H9 (cell line): ENCODE measurements at regions not wholly inside any gene's neighbourhood (a gene's known extent, or its start where the extent isn't known, plus 50 kb on each side); places are given as distances from the start of the nearest gene placed in this dataset.

Experiments used
- DNase-seq: peaks from one replicate; pipeline ENCODE4 v3.0.0-alpha.2; 2017
- H2AFZ ChIP-seq: one replicate; pipeline ENCODE4 v1.6.1; 2013; ENCODE audit warnings: mild to moderate bottlenecking, low read length, control low read depth, moderate library complexity
- H2AK5ac ChIP-seq: 2 replicates; pipeline ENCODE4 v1.6.1; 2013; ENCODE audit warnings: low read length, control low read depth, mixed read lengths; ENCODE audit not compliant: insufficient read length
- H2BK120ac ChIP-seq: one replicate; pipeline ENCODE4 v1.6.1; 2013; ENCODE audit warnings: low read depth, mild to moderate bottlenecking, low read length, control low read depth, inconsistent platforms; ENCODE audit not compliant: poor library complexity, severe bottlenecking
- H2BK12ac ChIP-seq: 2 replicates; pipeline ENCODE4 v1.6.1; 2013; ENCODE audit warnings: low read length, control low read depth, mixed read lengths, low read depth; ENCODE audit not compliant: insufficient read length
- H2BK15ac ChIP-seq: 2 replicates; pipeline ENCODE4 v1.6.1; 2013; ENCODE audit warnings: low read depth, low read length, control low read depth
- H2BK20ac ChIP-seq: one replicate; pipeline ENCODE4 v1.6.1; 2013; ENCODE audit warnings: low read depth, mild to moderate bottlenecking, low read length, control low read depth, inconsistent platforms; ENCODE audit not compliant: poor library complexity, severe bottlenecking
- H2BK5ac ChIP-seq: 2 replicates; pipeline ENCODE4 v1.6.1; 2013; ENCODE audit warnings: low read length, control low read depth, mixed read lengths; ENCODE audit not compliant: insufficient read length
- H3K14ac ChIP-seq: 2 replicates; pipeline ENCODE4 v1.6.1; 2013; ENCODE audit warnings: low read length, control low read depth; ENCODE audit not compliant: insufficient read depth
- H3K18ac ChIP-seq: 2 replicates; pipeline ENCODE4 v1.6.1; 2013; ENCODE audit warnings: low read depth, mild to moderate bottlenecking, mixed read lengths, low read length, control low read depth; ENCODE audit not compliant: insufficient read length
- H3K23ac ChIP-seq: 2 replicates; pipeline ENCODE4 v1.6.1; 2013; ENCODE audit warnings: low read length, control low read depth, mixed read lengths, low read depth; ENCODE audit not compliant: insufficient read length
- H3K23me2 ChIP-seq: 2 replicates; pipeline ENCODE4 v1.6.1; 2013; ENCODE audit warnings: low read depth, mild to moderate bottlenecking, mixed read lengths, low read length, control low read depth; ENCODE audit not compliant: insufficient read length, poor library complexity, severe bottlenecking
- H3K27ac ChIP-seq: 2 replicates; pipeline ENCODE4 v1.5.1; 2013; ENCODE audit warnings: low read length, control low read depth, mixed read lengths, low read depth; ENCODE audit not compliant: insufficient read length
- H3K27me3 ChIP-seq: 2 replicates; pipeline ENCODE4 v1.6.1; 2013; ENCODE audit warnings: low read length, control low read depth, inconsistent platforms; ENCODE audit not compliant: insufficient read depth
- H3K4ac ChIP-seq: 2 replicates; pipeline ENCODE4 v1.6.1; 2013; ENCODE audit warnings: low read depth, mild to moderate bottlenecking, control low read depth, inconsistent platforms, low read length, moderate library complexity
- H3K4me1 ChIP-seq: 2 replicates; pipeline ENCODE4 v1.6.1; 2013; ENCODE audit warnings: low read length, control low read depth, inconsistent platforms; ENCODE audit not compliant: insufficient read depth
- H3K4me2 ChIP-seq: 2 replicates; pipeline ENCODE4 v1.6.1; 2013; ENCODE audit warnings: low read length, control low read depth, mixed read lengths; ENCODE audit not compliant: insufficient read length, insufficient read depth
- H3K56ac ChIP-seq: 2 replicates; pipeline ENCODE4 v1.6.1; 2013; ENCODE audit warnings: low read depth, mild to moderate bottlenecking, mixed read lengths, low read length, control low read depth; ENCODE audit not compliant: insufficient read length
- H3K79me1 ChIP-seq: 2 replicates; pipeline ENCODE4 v1.6.1; 2013; ENCODE audit warnings: low read depth, mild to moderate bottlenecking, moderate library complexity, low read length, control low read depth, inconsistent platforms; ENCODE audit not compliant: insufficient read depth, poor library complexity, severe bottlenecking
- H3K79me2 ChIP-seq: 2 replicates; pipeline ENCODE4 v1.6.1; 2013; ENCODE audit warnings: low read length, control low read depth, inconsistent platforms; ENCODE audit not compliant: insufficient read depth
- H3K9ac ChIP-seq: 2 replicates; pipeline ENCODE4 v1.6.1; 2013; ENCODE audit warnings: low read length, control low read depth, mixed read lengths; ENCODE audit not compliant: insufficient read length; ENCODE audit errors: extremely low read depth
- H3K9me3 ChIP-seq: one replicate; pipeline ENCODE4 v1.6.1; 2013; ENCODE audit warnings: low read depth, low read length, inconsistent platforms; ENCODE audit not compliant: control insufficient read depth
- H3T11ph ChIP-seq: one replicate; pipeline ENCODE4 v1.6.1; 2013; ENCODE audit warnings: mild to moderate bottlenecking, low read length, control low read depth, inconsistent platforms
- H4K20me1 ChIP-seq: one replicate; pipeline ENCODE4 v1.6.1; 2013; ENCODE audit not compliant: control insufficient read depth, insufficient read length, insufficient read depth
- H4K5ac ChIP-seq: 2 replicates; pipeline ENCODE4 v1.6.1; 2013; ENCODE audit warnings: low read depth, mild to moderate bottlenecking, mixed read lengths, low read length, control low read depth; ENCODE audit not compliant: insufficient read length
- H4K8ac ChIP-seq: replicated peaks from 2 replicates; pipeline ENCODE4 v1.6.1; 2013; ENCODE audit warnings: low read length, control low read depth, mixed read lengths, low read depth; ENCODE audit not compliant: insufficient read length
- H4K91ac ChIP-seq: 2 replicates; pipeline ENCODE4 v1.6.1; 2013; ENCODE audit warnings: low read depth, mild to moderate bottlenecking, moderate library complexity, mixed read lengths, low read length, control low read depth; ENCODE audit not compliant: insufficient read length
- H3K27ac Mint-ChIP-seq, 3 experiments: 2 replicates in 2 of 3; 3 replicates in 1 of 3; pipeline ENCODE4 v1.8.0; 2020 to 2021; ENCODE audit warnings: mixed read lengths in 3 of 3, mild to moderate bottlenecking in 1 of 3, moderate library complexity in 1 of 3
- H3K27me3 Mint-ChIP-seq: 2 replicates; pipeline ENCODE4 v1.8.0; 2021; ENCODE audit warnings: low read depth, mild to moderate bottlenecking, moderate library complexity, mixed read lengths
- H3K36me3 Mint-ChIP-seq, 3 experiments: 2 replicates in 2 of 3; 3 replicates in 1 of 3; pipeline ENCODE4 v1.8.0; 2020 to 2021; ENCODE audit warnings: low read depth in 3 of 3, mixed read lengths in 3 of 3; ENCODE audit not compliant: insufficient read depth in 1 of 3
- H3K4me1 Mint-ChIP-seq, 2 experiments: 2 replicates each; pipeline ENCODE4 v1.8.0; 2020; ENCODE audit warnings: mixed read lengths in 2 of 2
- H3K4me3 Mint-ChIP-seq, 2 experiments: 2 replicates in 1 of 2; 3 replicates in 1 of 2; pipeline ENCODE4 v1.8.0; 2020 to 2021; ENCODE audit warnings: mild to moderate bottlenecking in 2 of 2, mixed read lengths in 2 of 2, moderate library complexity in 1 of 2
- H3K9me3 Mint-ChIP-seq, 2 experiments: 2 replicates in 1 of 2; 3 replicates in 1 of 2; pipeline ENCODE4 v1.8.0; 2020; ENCODE audit warnings: mild to moderate bottlenecking in 2 of 2, mixed read lengths in 2 of 2, moderate library complexity in 1 of 2
- CTCF ChIP-seq: fragments of 200-600 bp; sonication (generic); conservative IDR thresholded peaks from 3 replicates; pipeline ENCODE4 v1.8.0; 2021; ENCODE audit warnings: antibody characterized with exemption, mild to moderate bottlenecking
- WGBS: extraction: QIAGEN DNeasy Blood & Tissue Kit; methylation state at CpG from one replicate; pipeline ENCODE4 v1.1.7; 2013; ENCODE audit warnings: missing lambda C conversion rate, low lambda C conversion rate, mixed read lengths; ENCODE audit not compliant: insufficient read length; ENCODE audit errors: extremely low coverage; 5-methylcytosine and 5-hydroxymethylcytosine counted together

- no peaks in the 10 kb centered on the region for H3K79me1 ChIP-seq
- H2AK5ac ChIP-seq, result no peak overlapping the region
- H3K79me2 ChIP-seq, result no peaks in the 10 kb centered on the region
- no peak overlapping the region for H2BK5ac ChIP-seq
- no peak overlapping the region for H3K27ac ChIP-seq
- no peak overlapping the region for H3K14ac ChIP-seq
- no peak for TF ChIP-seq CTCF
- no peaks in the 10 kb centered on the region for H3K27me3 ChIP-seq
- H3K56ac ChIP-seq, result no peak overlapping the region
- no peak overlapping the region for H3K4me3 Mint-ChIP-seq
- H3K36me3 Mint-ChIP-seq, result peaks cover 0 to 2% (median 0%) of the 10 kb centered on the region in 3 experiments; a peak in 1 of 7 replicates
- no peak overlapping the region for H3K4me2 ChIP-seq
- no peaks in the 10 kb centered on the region for H4K20me1 ChIP-seq
- no peak overlapping the region for H3K4ac ChIP-seq
- no peaks in the 10 kb centered on the region for H3K4me1 ChIP-seq
- peaks cover 9 to 14% of the 10 kb centered on the region in 2 experiments for H3K4me1 Mint-ChIP-seq
- H3T11ph ChIP-seq, result no peak overlapping the region
- H4K8ac ChIP-seq, result no peak overlapping the region
- DNase-seq, result no peak
- H3K9me3 Mint-ChIP-seq, result no peaks in the 10 kb centered on the region
- no peak overlapping the region for H3K9ac ChIP-seq
- H4K5ac ChIP-seq, result no peak overlapping the region
- no peak overlapping the region for H2AFZ ChIP-seq
- no peaks in the 10 kb centered on the region for H3K27me3 Mint-ChIP-seq
- H3K23ac ChIP-seq, result no peak overlapping the region
- no peak overlapping the region for H3K18ac ChIP-seq
- no peak overlapping the region for H2BK120ac ChIP-seq
- H3K9me3 ChIP-seq, result no peaks in the 10 kb centered on the region
- no peak overlapping the region for H2BK12ac ChIP-seq
- no CpG with 5 or more reads among the region's 3 CpGs for WGBS
- H2BK20ac ChIP-seq, result no peak overlapping the region
- no peak overlapping the region for H2BK15ac ChIP-seq
- no peak overlapping the region for H4K91ac ChIP-seq
- H3K27ac Mint-ChIP-seq, result no peak overlapping the region
- H3K23me2 ChIP-seq, result no peaks in the 10 kb centered on the region
Measured at GRCh38 chr5:167348980-167349379, 942.5 kb upstream of the WWC1 start.
